ENCODE measurements at regions not wholly inside any gene's neighbourhood (a gene's known extent, or its start where the extent isn't known, plus 50 kb on each side); places are given as distances from the start of the nearest gene placed in this dataset.
"Not testable (repeated sequence)": the region's sequence is repeated elsewhere in the genome, so short reads cannot be mapped to it uniquely, and the experiment has no call there.

DNA sequence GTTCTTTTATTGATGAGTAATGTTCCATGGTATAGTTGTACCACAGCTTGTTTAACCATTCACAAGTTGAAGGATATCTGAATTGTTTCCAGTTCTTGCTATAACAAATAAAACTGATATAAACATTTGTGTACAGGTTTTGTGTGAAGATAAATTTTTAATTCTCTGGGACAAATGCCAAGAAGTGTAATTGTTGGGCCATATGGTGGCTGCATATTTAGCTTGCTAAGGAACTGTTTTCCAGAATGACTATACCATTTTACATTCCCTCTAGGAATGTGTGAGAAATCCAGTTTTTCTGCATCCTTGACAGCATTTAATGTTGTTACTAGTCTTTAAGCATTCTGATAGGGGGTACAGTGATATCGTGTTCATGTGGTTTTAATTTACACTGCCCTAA is 368.5 kb downstream of the KIF2B start:
- DNase-seq = no peak

DNA sequence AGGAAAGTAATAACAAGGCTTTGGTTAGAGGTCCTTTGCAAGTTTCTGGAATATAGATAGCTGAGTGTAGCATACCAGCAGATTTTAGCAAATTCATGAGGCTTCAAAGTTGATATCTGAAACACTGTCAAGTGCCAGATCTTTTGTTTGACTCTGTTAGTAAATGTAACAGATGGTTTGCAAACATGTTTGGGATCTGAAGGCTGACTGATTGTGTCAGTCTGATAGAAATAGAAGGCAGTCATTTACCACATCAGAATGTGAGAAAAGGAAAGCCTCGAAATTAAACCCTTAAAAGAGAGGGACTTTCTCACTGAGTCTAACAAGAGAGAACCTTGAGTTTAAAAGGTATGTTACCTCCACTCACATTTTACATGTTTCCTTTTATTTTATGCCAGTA is 371.5 kb downstream of the KIF2B start:
- peak in 2 of 58 donors; percentile 22 to 47 for DNase-seq

DNA sequence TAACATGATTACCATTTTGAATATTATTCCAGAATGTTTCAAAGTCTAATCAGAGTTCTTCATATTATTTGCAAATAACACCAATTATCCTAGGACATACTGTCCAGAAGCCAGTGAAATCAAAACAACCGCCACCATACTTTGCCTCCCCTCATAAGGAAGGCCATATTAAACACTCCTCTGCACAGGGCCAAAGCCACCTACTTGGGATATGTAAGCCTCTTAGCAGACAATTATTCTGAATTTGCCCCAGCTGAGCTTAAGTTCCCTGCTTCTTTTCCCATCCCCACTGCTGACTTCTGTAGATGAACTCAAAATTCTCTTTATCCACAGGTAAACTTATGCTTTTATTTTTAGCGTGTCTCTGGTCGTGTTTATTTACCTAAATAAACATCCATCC is 374.0 kb downstream of the KIF2B start:
- no peak for DNase-seq

DNA sequence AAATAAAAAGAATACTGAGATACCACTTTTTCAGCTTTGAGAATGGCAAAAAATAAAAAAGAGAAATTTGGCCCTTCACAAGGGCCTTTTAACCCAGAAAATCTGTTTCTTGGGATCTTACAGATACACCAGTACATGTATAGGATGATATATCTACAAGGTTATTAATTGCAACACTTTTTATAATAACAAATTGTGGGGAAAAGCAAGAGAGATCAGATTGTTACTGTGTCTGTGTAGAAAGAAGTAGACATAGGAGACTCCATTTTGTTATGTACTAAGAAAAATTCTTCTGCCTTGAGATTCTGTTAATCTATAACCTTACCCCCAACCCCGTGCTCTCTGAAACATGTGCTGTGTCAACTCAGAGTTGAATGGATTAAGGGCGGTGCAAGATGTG is 378.7 kb downstream of the KIF2B start:
- DNase-seq = not testable (repeated sequence)

DNA sequence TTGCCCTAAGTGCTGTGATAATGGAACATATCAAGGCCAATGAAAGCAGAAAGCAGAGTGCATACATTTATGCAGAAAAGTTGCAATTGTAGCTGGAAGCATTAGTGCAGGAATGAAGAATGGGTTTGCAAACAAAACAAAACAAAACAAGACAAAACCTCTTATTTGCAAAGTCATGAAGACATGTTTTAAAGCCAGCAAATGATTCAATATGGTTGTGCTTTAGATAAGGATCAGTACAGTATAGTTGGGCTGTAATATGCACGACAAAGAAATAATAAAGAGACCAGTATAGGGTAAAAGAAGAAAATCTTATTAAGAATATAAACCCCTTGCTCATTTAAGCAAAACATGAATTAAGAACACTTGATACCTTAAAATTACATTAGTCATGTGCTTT is 398.1 kb downstream of the KIF2B start:
- no peak for DNase-seq

DNA sequence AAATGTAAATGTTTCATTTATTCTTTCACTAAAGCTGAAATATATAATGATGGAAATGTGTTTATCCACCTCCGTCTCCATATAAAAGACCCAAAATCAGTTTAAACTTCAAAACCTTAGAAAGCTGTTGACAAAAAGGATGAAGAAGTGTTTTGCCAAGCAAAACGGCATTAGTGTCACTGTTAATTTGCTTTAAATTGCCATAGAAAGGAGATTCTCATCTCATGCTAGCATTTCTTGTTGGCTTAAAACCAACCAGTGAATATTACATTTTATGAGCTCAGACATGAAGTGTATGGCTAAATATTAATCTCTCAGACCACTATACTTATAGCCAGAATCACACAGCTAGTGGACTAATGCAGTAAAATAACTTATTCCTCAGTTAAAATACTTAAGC is 398.8 kb downstream of the KIF2B start:
- no peak for DNase-seq

DNA sequence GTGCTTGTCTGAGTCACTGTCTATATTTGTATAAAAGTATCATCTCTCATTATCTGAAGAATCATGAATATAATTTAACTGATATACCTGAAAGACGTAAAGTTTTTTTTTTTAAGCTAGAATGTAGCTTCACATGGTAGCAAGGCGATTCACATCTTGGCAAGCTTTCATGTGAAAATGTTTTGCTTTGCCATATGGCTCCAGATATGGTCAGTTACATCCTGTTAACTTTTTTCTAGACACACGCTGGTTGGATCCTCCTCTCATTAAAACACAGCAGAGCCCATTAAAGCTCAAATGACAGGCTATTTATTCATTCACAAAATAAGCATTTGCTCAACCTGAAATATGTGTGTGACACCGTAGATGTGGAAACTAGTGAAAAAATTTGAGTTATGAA is 412.8 kb downstream of the KIF2B start:
- DNase-seq = peak in 1 of 58 donors; percentile 2

DNA sequence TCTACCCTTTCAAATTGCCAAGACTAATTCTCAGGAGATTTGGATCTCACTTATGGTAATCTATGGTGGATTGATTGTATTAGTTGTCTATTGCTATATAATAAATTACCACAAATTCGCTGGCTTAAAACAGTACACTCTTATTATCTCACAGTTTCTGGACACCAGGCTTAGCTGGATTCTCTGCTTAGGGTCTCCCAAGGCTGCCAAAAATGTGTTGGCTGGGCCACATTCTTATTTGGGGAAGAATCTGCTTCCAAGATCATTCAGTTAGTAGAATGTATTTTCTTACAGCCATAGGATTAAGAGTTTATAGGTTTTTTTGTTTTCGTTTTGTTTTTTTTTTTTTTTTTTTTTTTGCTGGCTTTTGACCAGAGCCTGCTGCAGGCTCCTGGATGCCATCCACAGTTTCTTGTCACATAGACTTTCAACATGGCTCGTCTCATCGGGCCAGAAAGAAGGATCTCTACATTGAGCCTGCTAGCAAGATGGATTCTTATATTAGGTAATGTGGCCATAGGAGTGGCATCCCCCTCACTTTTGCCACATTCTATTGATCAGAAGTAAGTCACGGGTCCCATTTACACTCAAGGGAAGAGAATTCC is 415.3 kb downstream of the KIF2B start:
- no peak for DNase-seq

DNA sequence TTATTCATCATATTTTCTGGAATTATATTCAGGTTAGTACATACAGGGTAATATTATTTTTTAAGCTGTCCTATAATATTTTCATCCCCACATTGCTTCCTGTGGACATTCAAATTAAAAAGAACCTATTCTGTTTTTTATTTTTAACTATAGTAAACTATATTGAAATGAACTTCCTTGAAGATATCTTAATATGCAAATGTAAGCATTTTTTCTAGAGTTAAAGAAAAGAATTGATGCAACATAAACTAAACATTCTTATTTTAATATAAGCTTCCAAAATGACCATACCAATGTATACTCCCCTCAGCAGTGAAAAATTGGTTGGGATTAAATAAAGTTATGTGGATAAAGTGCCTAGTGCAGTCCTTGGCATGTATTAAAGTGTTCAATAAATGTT is 416.6 kb downstream of the KIF2B start:
- DNase-seq = no peak

DNA sequence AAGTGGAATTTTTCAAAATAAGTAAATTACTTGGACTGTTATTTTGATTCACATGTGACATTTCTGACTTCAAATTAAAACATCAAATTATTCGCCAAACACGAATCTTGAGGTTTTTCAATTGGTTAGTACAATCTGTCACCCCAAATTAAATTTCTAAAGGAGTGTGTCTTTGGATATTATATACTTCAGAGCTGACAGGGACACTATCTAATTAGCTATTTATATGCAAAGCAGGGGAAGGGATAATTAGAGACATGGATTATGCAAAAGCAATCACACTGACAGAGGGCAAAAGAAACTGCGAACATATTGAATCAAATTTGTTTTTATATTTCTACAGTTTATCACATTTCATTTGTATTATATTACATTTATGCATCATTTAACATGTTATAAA is 433.0 kb downstream of the KIF2B start:
- DNase-seq = no peak

DNA sequence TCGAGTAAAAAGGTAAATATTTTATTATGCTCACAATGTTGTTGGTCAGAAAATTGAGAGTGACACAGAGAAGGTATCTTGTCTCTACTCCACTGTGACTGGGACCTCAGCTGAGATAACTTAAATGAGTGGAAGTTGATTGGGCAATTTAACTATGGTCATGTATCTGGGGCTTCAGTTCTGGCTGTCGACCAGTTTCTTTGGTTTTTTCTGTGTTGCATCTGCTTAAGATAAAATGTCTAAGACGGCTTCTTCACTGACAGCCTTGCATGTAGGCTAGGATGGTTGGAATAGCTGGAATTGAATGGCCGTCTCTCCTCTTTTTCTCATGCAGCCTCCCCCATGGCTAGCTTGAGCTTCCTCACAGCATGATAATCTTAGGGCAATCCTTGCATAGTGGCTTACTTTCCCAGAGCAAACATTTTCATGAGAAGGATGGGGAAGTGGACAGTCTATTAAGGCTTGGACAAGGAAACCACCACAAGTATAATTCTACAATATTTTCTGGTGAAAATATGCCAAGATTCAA is 433.7 kb downstream of the KIF2B start:
- no peak for DNase-seq

DNA sequence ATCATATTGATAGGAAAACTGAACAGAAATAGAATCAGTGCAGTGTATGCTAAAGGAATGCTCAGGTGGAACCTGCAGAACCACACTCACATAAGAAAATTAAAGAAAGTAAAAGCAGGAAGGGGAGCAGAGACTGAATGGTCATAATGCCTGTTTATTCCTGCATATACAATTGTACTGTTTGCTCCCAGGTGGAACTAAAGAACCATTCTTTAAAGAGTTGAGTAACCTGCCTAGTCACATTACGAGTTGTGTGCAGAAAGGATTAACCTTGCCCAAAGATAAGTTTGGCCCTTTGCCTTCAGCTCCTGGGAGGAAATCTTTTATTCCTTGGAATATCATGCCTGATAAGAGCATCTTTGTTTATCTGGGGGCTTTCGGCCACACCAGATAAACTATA is 434.7 kb downstream of the KIF2B start:
- no peak for DNase-seq

DNA sequence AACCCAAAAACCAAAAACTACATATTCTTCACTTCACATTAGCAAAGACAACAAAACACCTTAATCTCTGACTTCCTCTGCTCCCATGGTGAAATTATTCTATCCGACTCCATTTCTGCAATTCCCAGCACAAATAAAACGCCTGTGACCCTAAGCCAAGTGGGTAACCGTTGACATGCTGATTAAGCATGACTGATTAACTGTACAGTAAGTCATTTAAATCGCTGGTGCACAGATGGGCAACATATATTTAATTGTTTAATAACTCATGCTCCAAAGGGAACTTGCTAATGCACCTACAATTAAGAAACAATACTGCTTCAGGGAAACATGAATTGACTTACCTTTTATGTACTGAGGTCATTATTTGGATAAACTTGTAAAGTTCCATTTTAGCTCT is 436.7 kb downstream of the KIF2B start:
- DNase-seq = no peak

DNA sequence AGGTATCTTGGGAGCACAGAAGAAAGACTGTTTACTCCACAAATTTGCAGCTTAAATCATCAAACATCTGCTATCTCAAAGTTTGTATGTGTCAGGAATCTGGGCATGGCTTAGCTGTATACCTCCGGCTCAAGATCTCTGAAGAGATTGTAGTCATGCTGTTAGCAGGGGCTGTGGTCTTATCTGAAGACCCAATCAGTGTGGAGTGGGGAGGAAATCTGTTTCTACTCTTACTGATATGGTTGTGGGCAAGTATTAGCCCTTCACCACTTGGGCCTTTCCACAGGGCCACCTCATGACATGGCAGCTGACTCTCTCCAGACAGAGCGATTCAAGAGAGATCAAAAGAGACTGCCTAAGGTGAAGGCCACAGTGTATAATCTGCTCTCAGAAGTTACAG is 438.7 kb downstream of the KIF2B start:
- DNase-seq = no peak

DNA sequence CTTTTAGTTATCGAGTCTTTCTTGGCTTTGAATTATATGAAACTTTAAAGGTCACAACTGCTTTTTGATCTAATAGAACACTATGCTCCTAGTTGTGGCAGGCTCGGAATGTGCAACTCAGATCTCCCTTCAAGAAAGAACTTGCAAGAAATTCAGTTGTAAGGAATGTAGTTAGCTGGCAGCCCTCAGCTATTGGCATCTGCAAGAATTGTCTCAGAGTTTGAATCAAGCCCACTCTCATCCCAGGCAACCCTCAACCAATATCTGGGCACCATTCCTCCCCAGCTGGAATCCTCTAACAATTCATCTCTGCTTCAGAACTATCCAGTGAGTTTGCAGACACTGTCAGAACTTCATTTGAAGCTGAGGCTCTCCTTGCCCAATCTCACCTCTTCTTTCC is 447.2 kb downstream of the KIF2B start:
- DNase-seq = no peak

DNA sequence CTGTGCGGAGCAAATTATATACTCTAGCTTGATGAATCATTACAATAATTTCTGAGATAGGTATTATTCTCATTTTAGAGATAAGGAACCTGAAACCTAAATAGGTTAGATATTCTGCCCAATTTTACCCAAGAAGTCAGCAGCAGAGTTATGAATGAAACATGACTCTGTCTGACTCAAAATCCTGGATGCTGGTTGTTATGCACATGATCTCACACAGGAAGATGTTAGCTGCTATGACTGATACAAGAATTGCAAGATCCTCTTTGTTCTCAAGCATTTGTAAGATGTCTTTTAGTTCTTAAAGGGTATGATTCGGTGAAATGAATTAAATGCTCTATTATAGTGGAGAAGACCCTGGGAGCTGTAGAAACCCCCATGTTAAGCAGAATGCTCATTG is 447.8 kb downstream of the KIF2B start:
- DNase-seq = no peak

DNA sequence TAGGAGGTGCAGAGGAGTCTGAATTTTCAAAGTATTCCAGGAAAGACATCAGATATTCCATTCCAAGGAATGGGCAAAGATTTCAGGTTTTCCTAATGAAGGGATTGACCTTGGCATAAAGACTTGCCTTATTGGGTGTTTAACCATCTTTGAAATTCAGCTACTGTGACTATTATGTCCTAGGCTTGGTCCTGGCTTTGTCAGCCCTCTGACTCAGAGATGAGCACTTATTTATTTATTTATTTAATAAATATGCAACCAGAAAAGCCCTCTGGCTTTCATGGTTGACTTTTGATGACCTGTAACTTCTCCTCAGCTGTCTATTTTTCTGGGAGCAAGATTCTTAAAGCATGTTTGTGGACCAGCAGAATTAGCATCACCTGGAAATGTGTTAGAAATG is 455.1 kb downstream of the KIF2B start:
- no peak for DNase-seq

DNA sequence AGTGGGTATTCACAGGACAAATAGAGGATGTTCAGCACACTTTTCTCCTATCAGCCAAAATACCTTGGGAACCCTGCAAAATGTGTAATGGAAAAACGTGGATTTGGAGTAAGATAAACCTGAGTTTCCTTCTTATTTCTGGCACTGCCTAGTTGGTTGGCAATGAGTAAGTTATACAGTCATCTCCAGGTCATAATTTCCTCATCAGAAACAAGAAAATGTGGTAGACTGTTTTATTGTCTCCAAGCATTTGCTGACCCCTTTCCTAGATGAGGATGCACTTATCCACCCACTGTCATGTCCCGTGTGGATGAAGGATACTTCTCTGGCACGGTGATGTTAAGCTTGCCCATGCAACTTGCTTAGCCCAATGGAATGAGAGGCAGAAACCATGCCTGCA is 458.0 kb downstream of the KIF2B start:
- DNase-seq = no peak

DNA sequence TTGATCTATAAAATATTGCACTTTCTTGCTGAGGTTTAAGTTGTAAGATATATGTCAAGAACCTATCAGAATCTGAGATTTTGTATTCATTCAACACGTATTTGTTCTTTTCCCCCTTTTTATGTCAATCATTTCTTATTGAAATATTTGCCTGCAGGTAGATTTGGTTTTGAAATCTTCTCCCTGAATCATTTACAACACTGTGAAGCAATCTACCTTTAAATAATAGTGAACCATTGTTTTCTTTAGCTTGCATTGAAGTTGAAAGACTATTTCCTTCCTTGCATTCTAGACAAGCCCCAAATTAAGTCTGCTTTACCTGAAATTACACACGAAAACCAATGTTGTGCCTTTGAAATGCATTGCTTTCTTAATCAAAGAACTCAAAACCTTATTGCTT is 460.2 kb downstream of the KIF2B start:
- DNase-seq = no peak

DNA sequence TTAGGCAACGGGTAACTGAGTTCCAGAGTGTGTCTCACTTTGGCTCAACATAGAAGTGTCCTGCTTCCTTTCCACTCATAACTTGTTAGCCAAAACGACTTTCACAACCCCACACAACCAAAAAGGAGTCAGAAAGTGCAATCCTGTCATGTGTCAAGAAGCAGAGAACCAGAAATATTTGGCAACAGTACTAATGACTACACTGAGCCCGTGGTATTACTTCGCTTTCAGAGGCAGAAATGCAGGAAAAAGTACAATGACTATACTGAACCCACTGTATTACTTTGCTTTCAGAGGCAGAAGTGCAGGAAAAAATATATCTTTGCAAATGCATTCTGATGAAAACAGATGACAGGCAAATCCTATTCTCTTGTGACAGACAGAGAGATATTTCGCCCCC is 484.6 kb downstream of the KIF2B start:
- no peak for DNase-seq

DNA sequence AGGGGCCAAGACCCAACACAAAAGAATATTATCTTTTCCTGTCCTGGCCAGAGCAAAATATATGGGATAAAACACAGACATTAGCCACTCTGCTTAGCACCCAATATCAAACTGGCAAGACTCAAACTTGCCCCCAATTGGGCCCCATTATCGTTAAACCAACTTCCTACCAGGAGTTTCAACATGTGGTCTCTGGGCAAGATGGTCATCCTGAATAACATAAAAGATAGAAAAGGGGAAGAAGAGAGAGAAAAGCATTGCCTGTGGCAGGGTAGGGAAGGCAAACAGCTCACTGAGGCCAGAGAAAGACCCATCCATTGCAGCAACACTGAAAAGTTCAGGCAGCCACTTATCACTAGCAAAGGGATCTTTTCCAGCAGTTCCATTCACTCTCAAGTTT is 502.1 kb downstream of the KIF2B start:
- no peak for DNase-seq

DNA sequence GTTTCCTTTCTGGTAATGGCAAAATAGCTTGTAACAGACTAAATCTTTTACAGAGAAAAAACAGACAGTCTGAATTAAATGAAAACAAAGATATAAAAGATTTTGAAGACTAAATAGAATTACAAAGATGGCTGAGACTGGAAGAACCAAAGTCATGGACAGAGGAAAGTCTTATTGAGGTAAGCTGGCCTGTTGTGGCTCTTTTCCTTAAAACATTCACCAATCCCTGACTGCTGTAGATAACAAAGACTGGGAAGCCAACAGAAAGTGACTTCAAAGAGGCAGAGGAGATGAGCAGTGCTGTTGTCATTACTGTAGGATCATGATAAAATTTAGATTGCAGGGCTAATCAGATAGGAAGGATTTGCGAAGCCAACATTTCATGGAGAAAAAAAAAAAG is 517.0 kb downstream of the KIF2B start:
- DNase-seq = no peak

DNA sequence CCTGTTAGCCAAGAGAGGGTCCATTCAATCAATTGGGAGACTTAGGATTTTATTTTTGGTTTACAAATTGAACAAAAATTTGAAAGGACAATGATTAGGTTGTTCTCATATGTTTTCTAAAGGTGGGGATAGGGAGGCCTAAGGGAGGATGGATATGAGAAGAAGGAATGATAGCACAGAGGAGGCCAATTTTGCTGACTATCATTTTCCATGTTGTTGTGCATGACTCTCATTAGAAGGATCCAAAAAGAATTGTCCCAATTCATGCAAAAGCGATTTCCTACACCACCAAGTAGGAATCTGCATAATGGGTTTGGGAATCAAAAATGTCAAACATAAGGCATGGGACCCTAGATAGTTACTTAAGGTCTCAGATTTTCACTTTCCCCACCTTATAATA is 524.8 kb downstream of the KIF2B start:
- DNase-seq = no peak

DNA sequence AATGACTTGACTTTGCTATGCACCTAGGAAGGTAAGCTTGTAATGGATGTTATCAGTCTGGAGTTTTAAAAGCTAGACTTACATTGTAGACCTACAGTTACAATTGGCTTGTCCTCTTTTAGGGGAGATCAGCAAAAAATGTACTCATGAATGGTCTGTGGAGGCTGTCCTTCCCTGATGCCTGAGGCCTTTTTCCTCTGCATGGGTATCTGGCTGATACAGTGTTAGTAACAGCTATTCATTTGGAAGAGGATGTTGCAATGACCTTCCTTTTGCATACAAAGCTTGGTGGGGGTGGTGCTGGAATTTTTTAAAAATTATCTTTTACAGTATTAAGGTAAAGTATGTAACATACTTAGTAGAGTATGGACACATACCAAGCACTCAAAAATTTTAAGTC is 525.5 kb downstream of the KIF2B start:
- DNase-seq = no peak

Data from anterior cingulate cortex (tissue), 58 donors.